ENCODE measurements at regions not wholly inside any gene's neighbourhood (a gene's known extent, or its start where the extent isn't known, plus 50 kb on each side); places are given as distances from the start of the nearest gene placed in this dataset.

GRCh38 chr18:13992826-13993540, 77.6 kb upstream of the MC2R start (continued):
- TF ChIP-seq POLR2AphosphoS5 (IDR thresholded peaks at IDR 0.05; ENCODE audit: low read depth, low read length) (no peak), SIN3A (conservative IDR thresholded peaks at IDR 0.05 in 1 of 2, IDR thresholded peaks at IDR 0.05 in 1 of 2; ENCODE audit: low read depth in 1 of 2, low read length in 2 of 2) (no peak), POLR2A (IDR thresholded peaks at IDR 0.05; ENCODE audit: control extremely low read depth in 1 of 2, low read depth in 2 of 2, low read length in 2 of 2) (no peak)
